Thyroid gland (tissue), 4 donors: ENCODE measurements at regions not wholly inside any gene's neighbourhood (a gene's known extent, or its start where the extent isn't known, plus 50 kb on each side); places are given as distances from the start of the nearest gene placed in this dataset.

Source experiments
- POLR2A ChIP-seq, 2 donors: fragments of 450-650 bp; IDR thresholded peaks; one replicate each; pipeline ENCODE4 v1.6.1; 2017; ENCODE audit warnings: antibody characterized with exemption in 2 of 2, mild to moderate bottlenecking in 2 of 2, moderate library complexity in 1 of 2
- TF ChIP-seq, protein P1 (sequence below), 6 experiments: fragments of 200-600 bp in 3 of 6; fragments of 450-650 bp in 3 of 6; sonication (generic) in 3 of 6; IDR thresholded peaks; one replicate each; pipeline ENCODE4 v1.5.1; 2016 to 2019; ENCODE audit warnings: antibody characterized with exemption in 6 of 6, mild to moderate bottlenecking in 2 of 6, inconsistent platforms in 1 of 6, moderate library complexity in 1 of 6

GRCh38 chr14:49286257-49286983 lies 299.8 kb downstream of the RPS29 start:
- no peak for TF ChIP-seq POLR2A (IDR thresholded peaks at IDR 0.05)
- TF ChIP-seq, protein P1, sequence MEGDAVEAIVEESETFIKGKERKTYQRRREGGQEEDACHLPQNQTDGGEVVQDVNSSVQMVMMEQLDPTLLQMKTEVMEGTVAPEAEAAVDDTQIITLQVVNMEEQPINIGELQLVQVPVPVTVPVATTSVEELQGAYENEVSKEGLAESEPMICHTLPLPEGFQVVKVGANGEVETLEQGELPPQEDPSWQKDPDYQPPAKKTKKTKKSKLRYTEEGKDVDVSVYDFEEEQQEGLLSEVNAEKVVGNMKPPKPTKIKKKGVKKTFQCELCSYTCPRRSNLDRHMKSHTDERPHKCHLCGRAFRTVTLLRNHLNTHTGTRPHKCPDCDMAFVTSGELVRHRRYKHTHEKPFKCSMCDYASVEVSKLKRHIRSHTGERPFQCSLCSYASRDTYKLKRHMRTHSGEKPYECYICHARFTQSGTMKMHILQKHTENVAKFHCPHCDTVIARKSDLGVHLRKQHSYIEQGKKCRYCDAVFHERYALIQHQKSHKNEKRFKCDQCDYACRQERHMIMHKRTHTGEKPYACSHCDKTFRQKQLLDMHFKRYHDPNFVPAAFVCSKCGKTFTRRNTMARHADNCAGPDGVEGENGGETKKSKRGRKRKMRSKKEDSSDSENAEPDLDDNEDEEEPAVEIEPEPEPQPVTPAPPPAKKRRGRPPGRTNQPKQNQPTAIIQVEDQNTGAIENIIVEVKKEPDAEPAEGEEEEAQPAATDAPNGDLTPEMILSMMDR (IDR thresholded peaks at IDR 0.05), result no peak
